RWPE2 (cell line): ENCODE measurements at regions not wholly inside any gene's neighbourhood (a gene's known extent, or its start where the extent isn't known, plus 50 kb on each side); places are given as distances from the start of the nearest gene placed in this dataset.
"Not testable (repeated sequence)": the region's sequence is repeated elsewhere in the genome, so short reads cannot be mapped to it uniquely, and the experiment has no call there.

Experiments used
- ATAC-seq: fragments of 200-7000 bp; cut with Tn5 transposase; 3 replicates; pipeline ENCODE4 v1.9.1; 2021; ENCODE audit warnings: low read depth
- DNase-seq: peaks from one replicate; pipeline ENCODE4 v3.0.0-alpha.2; 2020; ENCODE audit warnings: low spot score
- H3K27ac ChIP-seq: fragments of 450-650 bp; 2 replicates; pipeline ENCODE4 v1.5.1; 2017; ENCODE audit warnings: mild to moderate bottlenecking; ENCODE audit not compliant: poor library complexity, severe bottlenecking
- H3K27me3 ChIP-seq: fragments of 250-450 bp; sonication (Bioruptor Pico); 2 replicates; pipeline ENCODE4 v1.5.1; 2021; ENCODE audit warnings: mild to moderate bottlenecking, moderate library complexity; ENCODE audit not compliant: insufficient read depth, poor library complexity, severe bottlenecking
- H3K36me3 ChIP-seq: fragments of 250-450 bp; sonication (Bioruptor Pico); 2 replicates; pipeline ENCODE4 v1.5.1; 2020; ENCODE audit warnings: low read depth, mild to moderate bottlenecking, moderate library complexity
- H3K4me1 ChIP-seq: fragments of 250-450 bp; sonication (Bioruptor Pico); 2 replicates; pipeline ENCODE4 v1.5.1; 2021; ENCODE audit warnings: mild to moderate bottlenecking, moderate library complexity; ENCODE audit not compliant: insufficient read depth, poor library complexity, severe bottlenecking
- H3K4me3 ChIP-seq: fragments of 250-450 bp; sonication (Bioruptor Pico); 2 replicates; pipeline ENCODE4 v1.5.1; 2021; ENCODE audit warnings: mild to moderate bottlenecking, moderate library complexity; ENCODE audit not compliant: severe bottlenecking
- H3K9me3 ChIP-seq: fragments of 250-450 bp; sonication (Bioruptor Pico); 2 replicates; pipeline ENCODE4 v1.5.1; 2021; ENCODE audit warnings: mild to moderate bottlenecking, moderate library complexity; ENCODE audit not compliant: severe bottlenecking

DNA sequence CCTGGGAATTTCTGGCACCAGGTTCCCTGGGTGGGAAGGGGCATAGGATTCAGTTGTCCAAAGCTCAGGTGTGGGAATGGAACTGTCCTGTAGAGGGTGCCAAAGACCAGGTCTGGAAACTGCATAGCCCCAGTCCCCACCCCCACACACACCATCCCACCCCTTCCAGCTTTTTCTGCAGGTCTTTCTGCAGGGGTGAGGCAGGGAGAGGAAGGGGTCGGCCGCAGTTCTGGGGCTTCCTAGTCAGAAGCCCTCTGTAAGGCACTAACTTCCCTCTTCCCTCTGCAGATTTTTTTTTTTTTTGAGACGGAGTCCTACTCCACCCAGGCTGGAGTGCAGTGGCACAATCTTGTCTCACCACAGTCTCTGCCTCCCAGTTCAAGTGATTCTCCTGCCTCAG is 1949.7 kb downstream of the FOXD4L5 start:
- H3K36me3 ChIP-seq, ATAC-seq, DNase-seq, H3K4me3 ChIP-seq, H3K27ac ChIP-seq, H3K9me3 ChIP-seq, H3K4me1 ChIP-seq, H3K27me3 ChIP-seq: not testable (repeated sequence)

DNA sequence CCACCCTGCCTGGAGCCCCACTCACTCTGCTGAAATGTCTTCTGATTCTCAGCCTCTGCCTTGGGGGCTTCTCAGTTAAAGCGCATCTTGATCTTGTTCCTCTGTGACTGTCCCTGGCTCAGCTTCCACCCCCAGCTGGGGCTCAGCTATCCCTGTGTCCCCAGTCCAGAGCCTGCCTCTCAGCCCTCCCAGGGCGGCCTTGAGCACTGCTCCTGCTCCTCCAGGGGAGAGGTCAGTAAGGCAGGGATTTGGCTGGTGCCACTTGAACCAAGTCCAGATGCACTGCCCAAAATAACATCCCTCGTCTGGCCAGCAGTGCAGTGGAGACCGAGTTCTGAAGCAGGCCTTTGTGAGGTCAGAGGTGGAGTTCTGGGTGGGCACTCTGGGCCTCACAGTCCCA is 1950.8 kb downstream of the FOXD4L5 start:
- not testable (repeated sequence) for H3K4me1 ChIP-seq, H3K27me3 ChIP-seq, ATAC-seq, H3K4me3 ChIP-seq, H3K36me3 ChIP-seq, H3K27ac ChIP-seq, DNase-seq, H3K9me3 ChIP-seq

DNA sequence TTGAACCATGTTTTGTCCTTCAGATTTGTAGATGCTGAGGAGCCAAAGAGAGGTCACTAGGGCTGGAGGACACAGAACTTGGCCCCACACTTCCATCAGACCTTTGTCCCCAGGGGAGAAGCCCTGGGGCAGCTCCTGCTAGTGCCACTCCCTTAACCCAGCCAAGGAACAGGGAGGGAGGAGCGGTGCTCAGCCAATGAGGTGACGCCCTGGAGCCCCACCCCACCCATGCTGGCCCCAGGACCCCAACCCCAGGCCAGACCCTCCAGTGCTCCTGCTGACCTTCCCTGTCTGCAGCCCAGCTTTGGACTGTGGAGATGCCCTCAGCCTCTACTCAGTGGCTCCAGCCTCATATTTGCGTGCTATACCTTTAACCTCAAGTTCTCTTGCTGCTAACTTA is 1951.9 kb downstream of the FOXD4L5 start:
- not testable (repeated sequence) for H3K4me3 ChIP-seq, ATAC-seq, H3K27me3 ChIP-seq, DNase-seq, H3K9me3 ChIP-seq, H3K27ac ChIP-seq, H3K36me3 ChIP-seq, H3K4me1 ChIP-seq

DNA sequence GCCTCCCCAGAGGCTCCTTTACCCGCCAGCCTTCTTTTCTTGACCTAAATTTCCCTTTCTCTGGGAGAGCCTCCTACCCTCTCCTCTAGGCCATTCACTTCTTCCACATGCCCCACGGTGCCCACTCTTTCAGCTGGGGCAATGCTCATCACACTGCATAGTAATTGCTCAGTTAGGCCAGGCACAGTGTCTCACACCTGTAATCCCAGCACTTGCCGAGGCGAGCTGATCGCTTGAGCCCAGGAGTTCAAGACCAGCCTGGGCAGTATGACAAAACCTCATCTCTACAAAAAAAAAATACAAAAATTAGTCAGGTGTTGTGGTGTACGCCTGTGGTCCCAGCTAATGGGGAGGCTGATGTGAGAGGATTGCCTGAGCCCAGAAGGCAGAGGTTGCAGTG is 1956.7 kb downstream of the FOXD4L5 start:
- H3K4me1 ChIP-seq, H3K36me3 ChIP-seq, H3K27me3 ChIP-seq, H3K9me3 ChIP-seq, DNase-seq, H3K4me3 ChIP-seq, ATAC-seq, H3K27ac ChIP-seq: not testable (repeated sequence)

DNA sequence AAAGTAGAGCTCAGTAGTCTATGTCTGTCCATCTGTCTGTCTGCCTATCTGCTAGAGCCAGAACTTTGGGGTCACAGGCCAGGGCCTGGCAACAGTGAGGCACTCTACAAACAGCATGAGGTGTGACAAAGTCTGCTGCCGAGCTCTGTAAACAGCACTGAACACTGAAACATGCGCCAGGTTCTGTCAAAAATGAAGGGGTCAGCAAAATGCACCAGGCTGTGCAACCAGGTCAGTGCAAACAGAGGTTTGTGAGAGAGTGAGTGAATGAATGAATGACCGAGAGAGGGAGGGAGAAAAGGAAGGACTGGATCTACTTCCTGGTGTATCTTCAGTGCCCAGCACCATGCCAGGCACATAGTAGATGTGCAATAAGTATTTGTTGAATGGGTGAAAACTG is 1957.8 kb downstream of the FOXD4L5 start:
- H3K9me3 ChIP-seq, H3K36me3 ChIP-seq, DNase-seq, H3K4me1 ChIP-seq, H3K4me3 ChIP-seq, H3K27ac ChIP-seq, ATAC-seq, H3K27me3 ChIP-seq: not testable (repeated sequence)

DNA sequence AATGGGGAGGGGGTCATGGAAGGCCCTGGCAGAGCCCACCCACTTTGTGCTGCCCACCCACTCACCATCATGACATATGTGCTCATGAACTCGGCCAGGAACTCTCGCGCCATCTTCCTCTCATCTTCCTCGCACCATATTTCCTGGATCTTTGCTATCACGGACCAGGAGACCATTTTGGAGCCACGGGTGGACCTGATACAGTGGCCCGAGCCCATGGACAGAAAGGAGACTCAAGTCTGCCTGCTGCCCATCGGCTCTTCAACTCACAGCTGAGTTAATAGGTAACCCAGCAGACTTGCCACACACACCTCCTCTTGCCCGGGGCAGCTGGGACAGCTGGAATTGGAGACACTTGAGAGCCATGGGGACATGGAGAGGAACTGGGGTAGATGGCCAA is 1958.3 kb downstream of the FOXD4L5 start:
- not testable (repeated sequence) for H3K4me3 ChIP-seq, H3K4me1 ChIP-seq, H3K27ac ChIP-seq, DNase-seq, H3K9me3 ChIP-seq, ATAC-seq, H3K27me3 ChIP-seq, H3K36me3 ChIP-seq

DNA sequence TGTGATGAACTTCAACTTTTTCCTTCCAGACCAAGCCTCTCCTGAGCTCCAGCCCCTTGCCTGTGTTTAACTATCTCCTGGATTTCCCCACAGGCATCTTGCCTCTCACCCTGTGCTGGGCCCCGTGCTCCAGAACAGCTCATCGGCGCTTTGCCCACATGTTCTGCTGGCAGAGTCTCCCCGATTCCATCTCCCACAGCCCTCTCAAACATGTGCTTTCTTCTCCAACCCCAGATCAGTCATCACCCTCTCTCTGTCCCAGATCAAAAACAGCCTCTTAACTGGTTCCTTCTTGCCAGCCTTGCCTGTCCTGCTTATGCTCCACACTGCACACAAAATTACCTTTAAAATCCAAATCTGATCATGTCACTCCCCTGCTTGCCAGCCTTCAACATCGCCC is 1959.3 kb downstream of the FOXD4L5 start:
- H3K4me1 ChIP-seq, H3K4me3 ChIP-seq, H3K27ac ChIP-seq, H3K27me3 ChIP-seq, H3K9me3 ChIP-seq, ATAC-seq, DNase-seq, H3K36me3 ChIP-seq: not testable (repeated sequence)

DNA sequence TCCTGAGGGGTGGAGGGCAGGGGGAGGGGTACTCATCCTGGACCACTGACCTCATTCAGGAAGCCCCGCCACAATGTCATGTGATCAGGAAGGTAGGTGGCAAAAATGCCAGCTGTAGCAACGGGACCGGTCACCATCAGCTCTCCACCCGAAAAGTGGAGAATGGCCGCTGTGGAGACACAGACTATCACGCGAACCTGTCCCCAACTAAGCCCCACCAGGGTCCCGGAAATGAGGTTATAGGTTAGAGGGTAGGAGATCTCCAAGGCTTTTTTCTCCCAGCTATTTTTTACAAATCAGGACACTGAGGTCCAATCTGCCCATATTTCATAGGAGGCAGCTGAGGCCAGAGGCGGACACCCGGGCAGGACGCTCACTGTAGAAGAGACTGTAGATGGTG is 1966.9 kb downstream of the FOXD4L5 start:
- H3K9me3 ChIP-seq, H3K27ac ChIP-seq, H3K4me3 ChIP-seq, H3K27me3 ChIP-seq, H3K36me3 ChIP-seq, ATAC-seq, H3K4me1 ChIP-seq: not testable (repeated sequence)
- peak; percentile 32 for DNase-seq

DNA sequence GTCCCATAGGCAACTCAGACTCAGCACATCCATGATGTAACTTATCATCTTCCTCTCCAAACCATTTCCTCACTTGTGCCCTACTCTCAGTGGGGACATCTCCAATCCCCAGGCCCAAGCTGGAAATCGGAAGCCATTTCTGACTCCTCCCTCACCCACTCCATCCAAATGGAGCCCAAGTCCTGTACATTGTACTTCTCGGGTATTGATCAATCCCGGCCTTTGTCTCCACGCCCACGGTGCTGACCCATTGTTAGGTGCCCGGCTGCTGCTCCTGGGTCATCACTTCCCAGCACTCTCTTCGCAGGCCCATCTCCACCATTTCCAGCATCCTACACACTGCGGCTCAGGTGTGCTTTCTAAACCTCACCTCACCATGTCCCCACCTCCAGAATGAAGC is 1969.6 kb downstream of the FOXD4L5 start:
- peak; percentile 32 for DNase-seq
- H3K9me3 ChIP-seq, H3K27ac ChIP-seq, H3K4me3 ChIP-seq, H3K4me1 ChIP-seq, H3K36me3 ChIP-seq, ATAC-seq, H3K27me3 ChIP-seq: not testable (repeated sequence)

DNA sequence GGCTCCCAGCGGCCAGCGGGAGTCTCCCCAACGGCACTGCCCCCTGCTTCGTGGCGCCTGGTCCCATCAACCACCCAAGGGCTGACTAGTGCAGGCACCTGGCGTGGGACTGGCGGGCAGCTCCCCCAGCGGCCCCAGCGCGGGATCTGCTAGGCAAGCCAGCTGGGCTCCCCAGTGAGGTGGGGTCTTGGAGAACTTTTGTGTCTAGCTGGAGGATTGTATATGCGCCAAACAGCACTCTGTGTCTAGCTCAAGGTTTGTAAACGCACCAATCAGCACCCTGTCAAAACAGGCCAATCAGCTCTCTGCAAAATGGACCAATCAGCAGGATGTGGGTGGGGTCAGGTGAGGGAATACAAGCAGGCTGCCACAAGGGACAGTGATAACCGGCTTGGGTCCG is 1988.2 kb downstream of the FOXD4L5 start:
- not testable (repeated sequence) for H3K27me3 ChIP-seq, ATAC-seq, H3K9me3 ChIP-seq, H3K4me1 ChIP-seq, H3K4me3 ChIP-seq, H3K27ac ChIP-seq, DNase-seq, H3K36me3 ChIP-seq

DNA sequence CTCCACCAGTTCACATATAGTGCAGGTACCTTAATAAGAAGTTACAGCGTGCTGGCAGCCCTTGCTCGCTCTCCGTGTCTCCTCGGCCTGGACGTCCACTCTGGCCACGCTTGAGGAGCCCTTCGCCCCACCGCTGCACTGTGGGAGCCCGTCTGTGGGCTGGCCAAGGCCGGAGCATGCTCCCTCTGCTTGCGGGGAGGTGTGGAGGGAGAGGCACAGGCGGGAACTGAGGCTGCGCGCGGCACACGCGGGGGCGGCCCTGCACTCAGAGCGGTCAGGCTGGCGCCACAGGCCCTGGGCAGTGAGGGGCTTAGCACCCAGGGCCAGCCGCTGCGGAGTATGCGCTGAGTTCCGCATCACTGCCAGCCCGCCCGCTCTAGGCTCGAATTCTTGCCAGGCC is 1988.6 kb downstream of the FOXD4L5 start:
- not testable (repeated sequence) for ATAC-seq, H3K4me1 ChIP-seq, H3K27me3 ChIP-seq, H3K4me3 ChIP-seq, H3K9me3 ChIP-seq, H3K36me3 ChIP-seq, H3K27ac ChIP-seq
- peak; percentile 24 for DNase-seq

DNA sequence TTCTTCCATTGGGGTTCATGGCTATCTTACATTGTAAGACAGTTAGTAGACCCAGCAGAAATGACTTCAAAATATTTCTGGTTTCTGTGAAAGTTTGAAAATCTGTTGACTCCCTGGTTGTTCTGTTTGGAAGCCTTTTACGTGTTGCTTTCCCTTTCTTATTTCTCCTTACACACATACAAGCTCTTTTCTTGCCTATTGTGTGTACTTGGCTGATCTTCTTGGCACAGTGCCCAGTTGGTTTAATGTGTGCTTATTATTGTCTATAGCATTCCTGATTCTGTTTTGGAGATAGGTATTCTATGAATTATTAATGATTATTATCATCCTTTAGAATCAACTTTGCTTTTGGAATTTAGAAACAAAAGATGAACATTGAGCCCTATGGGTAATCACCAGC is 1995.0 kb downstream of the FOXD4L5 start:
- H3K9me3 ChIP-seq, ATAC-seq, H3K4me3 ChIP-seq, H3K36me3 ChIP-seq, H3K27ac ChIP-seq, H3K4me1 ChIP-seq, H3K27me3 ChIP-seq: not testable (repeated sequence)
- DNase-seq = peak; percentile 19
